NCI-H446 treated with DMSO at 0.1 percent for 48 hours (cell line): ENCODE measurements at regions not wholly inside any gene's neighbourhood (a gene's known extent, or its start where the extent isn't known, plus 50 kb on each side); places are given as distances from the start of the nearest gene placed in this dataset.
"Not testable (repeated sequence)": the region's sequence is repeated elsewhere in the genome, so short reads cannot be mapped to it uniquely, and the experiment has no call there.

ENCODE experiments used
- DNase-seq: peaks from one replicate; lab custom pipeline; 2025; lab: John Stamatoyannopoulos, UW

- DNase-seq = no peak
Measured at GRCh38 chr5:124619121-124619520, 127.3 kb downstream of the ZNF608 start.

GRCh38 chr5:124617787-124618186 lies 128.7 kb downstream of the ZNF608 start:
- no peak for DNase-seq

GRCh38 chr5:124614836-124615385 lies 131.5 kb downstream of the ZNF608 start:
- DNase-seq = no peak

GRCh38 chr5:124614105-124614504 lies 132.3 kb downstream of the ZNF608 start:
- no peak for DNase-seq

GRCh38 chr5:124613273-124613953 lies 133.0 kb downstream of the ZNF608 start:
- DNase-seq = no peak

- no peak for DNase-seq
Measured at GRCh38 chr5:124612023-124612422, 134.4 kb downstream of the ZNF608 start.

GRCh38 chr5:124611262-124611661 lies 135.2 kb downstream of the ZNF608 start:
- not testable (repeated sequence) for DNase-seq

GRCh38 chr5:124609685-124610084 lies 136.8 kb downstream of the ZNF608 start:
- not testable (repeated sequence) for DNase-seq

GRCh38 chr5:124606543-124606942 lies 139.9 kb downstream of the ZNF608 start:
- DNase-seq = no peak

GRCh38 chr5:124606093-124606492 lies 140.3 kb downstream of the ZNF608 start:
- DNase-seq = no peak

GRCh38 chr5:124605541-124605940 lies 140.9 kb downstream of the ZNF608 start:
- DNase-seq = no peak

GRCh38 chr5:124604419-124604818 lies 142.0 kb downstream of the ZNF608 start:
- no peak for DNase-seq

GRCh38 chr5:124602925-124603650 lies 143.4 kb downstream of the ZNF608 start:
- DNase-seq = no peak

GRCh38 chr5:124599028-124599973 lies 147.1 kb downstream of the ZNF608 start:
- DNase-seq = peak; percentile 49

GRCh38 chr5:124596595-124597421 lies 149.6 kb downstream of the ZNF608 start:
- DNase-seq = no peak

GRCh38 chr5:124593952-124594351 lies 152.5 kb downstream of the ZNF608 start:
- no peak for DNase-seq

GRCh38 chr5:124592891-124593290 lies 153.5 kb downstream of the ZNF608 start:
- DNase-seq = no peak

GRCh38 chr5:124591583-124591982 lies 154.9 kb downstream of the ZNF608 start:
- DNase-seq = no peak

- no peak for DNase-seq
Measured at GRCh38 chr5:124590686-124591085, 155.8 kb downstream of the ZNF608 start.

GRCh38 chr5:124587280-124587679 lies 159.2 kb downstream of the ZNF608 start:
- no peak for DNase-seq

GRCh38 chr5:124584991-124585715 lies 161.3 kb downstream of the ZNF608 start:
- no peak for DNase-seq
